ENCODE measurements at regions not wholly inside any gene's neighbourhood (a gene's known extent, or its start where the extent isn't known, plus 50 kb on each side); places are given as distances from the start of the nearest gene placed in this dataset.
"Not testable (repeated sequence)": the region's sequence is repeated elsewhere in the genome, so short reads cannot be mapped to it uniquely, and the experiment has no call there.

- Mint-ChIP-seq H3K4me3 (no peak overlapping the region), H3K27ac (no peak overlapping the region), H3K4me1 (ENCODE audit: low read depth) (no peaks in the 10 kb centered on the region), H3K27me3 (ENCODE audit: low read depth) (peaks cover 4% of the 10 kb centered on the region), H3K36me3 (ENCODE audit: low read depth) (peaks cover 3% of the 10 kb centered on the region), H3K9me3 (peaks cover 9% of the 10 kb centered on the region)
- CTCF ChIA-PET, result interaction anchor here (0.5 kb wide), 1 partner anchor 332 kb away, joined by 4 read pairs; no protein-coding TSS in a partner anchor
- intact Hi-C loops (cut with micrococcal nuclease), result no loop called here
- no peak for DNase-seq
Observed at GRCh38 chr7:24417526-24418120, 133.6 kb downstream of the NPY start.

- no peaks in the 10 kb centered on the region for H3K4me1 Mint-ChIP-seq (ENCODE audit: low read depth)
- CTCF ChIA-PET, result no interaction called here
- H3K4me3 Mint-ChIP-seq, result no peak overlapping the region
- H3K27ac Mint-ChIP-seq, result no peak overlapping the region
- H3K36me3 Mint-ChIP-seq (ENCODE audit: low read depth), result peaks cover 1% of the 10 kb centered on the region
- peaks cover 2% of the 10 kb centered on the region for H3K27me3 Mint-ChIP-seq (ENCODE audit: low read depth)
- peaks cover 3% of the 10 kb centered on the region for H3K9me3 Mint-ChIP-seq
- no peak for DNase-seq
- intact Hi-C loops (cut with micrococcal nuclease), result no loop called here
Observed at GRCh38 chr7:24419077-24419476, 135.1 kb downstream of the NPY start.

DNA sequence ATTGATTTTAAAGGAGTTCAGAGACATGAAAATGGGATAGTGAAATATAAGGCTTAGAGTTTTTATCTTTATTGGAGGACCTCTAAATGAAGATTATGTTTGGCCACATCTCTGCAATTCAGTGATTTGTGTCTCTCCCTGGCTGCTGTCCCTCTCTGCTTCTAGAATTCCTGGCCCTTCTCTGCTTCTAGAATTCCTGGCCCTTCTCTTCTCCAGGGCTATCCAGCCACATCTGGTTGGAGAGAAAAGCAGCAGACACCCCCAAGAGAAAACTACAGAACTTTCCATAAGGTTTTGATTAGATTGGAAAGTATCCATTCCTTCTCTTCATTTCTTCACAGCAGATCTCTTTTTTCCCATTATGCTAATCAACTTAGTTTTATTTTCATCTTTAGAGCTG is 135.5 kb downstream of the NPY start:
- Mint-ChIP-seq H3K27me3 (ENCODE audit: low read depth) (peaks cover 2% of the 10 kb centered on the region), H3K4me1 (ENCODE audit: low read depth) (no peaks in the 10 kb centered on the region), H3K4me3 (no peak overlapping the region), H3K36me3 (ENCODE audit: low read depth) (no peaks in the 10 kb centered on the region), H3K27ac (no peak overlapping the region), H3K9me3 (no peaks in the 10 kb centered on the region)
- intact Hi-C loops (cut with micrococcal nuclease), result no loop called here
- DNase-seq, result no peak
- CTCF ChIA-PET, result no interaction called here

DNA sequence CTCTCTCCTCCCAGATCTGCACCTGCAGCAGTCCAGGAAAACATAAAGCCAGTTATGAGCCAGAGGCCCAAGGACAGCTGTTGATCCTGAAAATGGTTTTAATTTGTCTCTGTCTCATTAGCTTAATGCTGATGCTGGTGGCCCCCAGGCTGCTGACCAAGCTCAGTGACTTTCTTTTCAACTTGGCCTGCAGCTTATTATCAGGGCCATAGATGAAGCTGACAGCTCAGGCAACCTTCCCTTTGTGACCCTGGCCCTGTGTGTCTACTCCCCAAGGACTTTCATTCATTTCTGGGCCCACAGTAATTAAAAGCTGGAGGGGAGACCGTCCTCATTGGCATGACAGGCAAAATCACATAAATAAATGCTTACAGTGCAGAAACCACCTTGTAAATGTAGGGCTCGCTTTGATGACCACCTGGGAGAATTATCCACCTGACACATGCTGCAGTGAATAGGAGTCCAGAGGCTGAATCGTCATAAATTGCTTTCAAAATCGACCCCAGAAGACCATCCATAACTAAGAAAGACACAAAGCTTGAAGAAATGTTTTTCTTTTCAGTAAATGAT is 138.5 kb downstream of the NPY start:
- Mint-ChIP-seq H3K9me3 (peaks cover 5% of the 10 kb centered on the region), H3K4me1 (ENCODE audit: low read depth) (no peaks in the 10 kb centered on the region)

GRCh38 chr7:24425664-24426063 is 141.7 kb downstream of the NPY start:
- no peaks in the 10 kb centered on the region for H3K36me3 Mint-ChIP-seq (ENCODE audit: low read depth)
- intact Hi-C loops (cut with micrococcal nuclease), result no loop called here
- H3K4me3 Mint-ChIP-seq, result no peak overlapping the region
- no peaks in the 10 kb centered on the region for H3K4me1 Mint-ChIP-seq (ENCODE audit: low read depth)
- CTCF ChIA-PET, result no interaction called here
- H3K27ac Mint-ChIP-seq, result no peak overlapping the region
- H3K27me3 Mint-ChIP-seq (ENCODE audit: low read depth), result no peaks in the 10 kb centered on the region
- no peak for DNase-seq
- H3K9me3 Mint-ChIP-seq, result peaks cover 5% of the 10 kb centered on the region

More for the DNA sequence above, 138.5 kb downstream of the NPY start:
- no peak for DNase-seq
- Mint-ChIP-seq H3K36me3 (ENCODE audit: low read depth) (no peaks in the 10 kb centered on the region), H3K4me3 (no peak overlapping the region), H3K27me3 (ENCODE audit: low read depth) (no peaks in the 10 kb centered on the region), H3K27ac (no peak overlapping the region)
- intact Hi-C loops (cut with micrococcal nuclease), result no loop called here
- CTCF ChIA-PET, result no interaction called here

DNA sequence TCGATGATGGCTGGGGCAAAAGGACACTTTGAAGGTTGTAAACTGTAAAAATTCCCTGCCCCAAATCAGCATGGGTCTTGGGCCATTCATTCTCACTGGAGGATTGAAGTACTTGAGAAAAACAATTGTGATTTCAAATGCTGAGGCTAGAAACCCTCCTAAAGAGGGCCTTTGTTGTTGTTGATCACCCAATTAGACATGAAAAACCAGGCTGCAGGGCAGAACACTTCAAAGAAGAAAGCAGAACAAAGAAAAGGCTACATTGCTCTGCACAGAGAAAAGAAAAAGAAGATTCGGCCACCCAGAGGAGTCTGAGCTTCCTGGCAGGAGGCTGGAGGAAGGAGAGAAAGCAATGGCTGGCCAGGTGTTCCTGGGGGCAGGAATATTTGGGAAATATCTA is 143.1 kb downstream of the NPY start:
- CTCF ChIA-PET, result no interaction called here
- Mint-ChIP-seq H3K9me3 (peaks cover 5% of the 10 kb centered on the region), H3K27me3 (ENCODE audit: low read depth) (no peaks in the 10 kb centered on the region), H3K4me1 (ENCODE audit: low read depth) (no peaks in the 10 kb centered on the region), H3K36me3 (ENCODE audit: low read depth) (no peaks in the 10 kb centered on the region), H3K27ac (no peak overlapping the region), H3K4me3 (no peak overlapping the region)
- DNase-seq, result no peak
- intact Hi-C loops (cut with micrococcal nuclease), result no loop called here

- CTCF ChIA-PET, result no interaction called here
- Mint-ChIP-seq H3K27me3 (ENCODE audit: low read depth) (no peaks in the 10 kb centered on the region), H3K4me1 (ENCODE audit: low read depth) (no peaks in the 10 kb centered on the region), H3K9me3 (peaks cover 5% of the 10 kb centered on the region), H3K27ac (no peak overlapping the region), H3K4me3 (no peak overlapping the region), H3K36me3 (ENCODE audit: low read depth) (no peaks in the 10 kb centered on the region)
- DNase-seq, result no peak
- intact Hi-C loops (cut with micrococcal nuclease), result no loop called here
Observed at GRCh38 chr7:24428676-24429075, 144.6 kb upstream of the PALS2 start.

GRCh38 chr7:24432677-24433076 is 140.6 kb upstream of the PALS2 start:
- intact Hi-C loops (cut with micrococcal nuclease), result no loop called here
- no peaks in the 10 kb centered on the region for H3K9me3 Mint-ChIP-seq

DNA sequence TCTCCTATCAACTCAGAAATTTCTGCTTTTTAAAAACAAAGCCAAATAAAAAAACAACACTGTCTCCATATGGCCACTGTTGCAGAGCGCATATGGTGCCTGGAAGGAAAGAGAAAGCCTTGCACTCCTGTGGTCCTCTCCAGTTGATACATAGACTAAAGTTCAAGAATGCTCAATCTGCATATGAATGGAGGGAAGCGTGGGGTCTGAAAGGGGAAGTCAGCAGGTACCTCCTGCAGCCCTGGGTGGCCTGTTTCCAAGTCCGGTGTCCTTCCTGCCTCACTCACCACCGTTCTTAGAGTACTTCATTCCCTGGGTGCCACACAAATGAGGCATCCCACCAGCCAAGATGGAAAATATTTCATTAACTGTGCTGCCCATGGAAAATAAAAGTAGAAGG is 138.3 kb upstream of the PALS2 start:
- H3K9me3 Mint-ChIP-seq, result no peaks in the 10 kb centered on the region
- CTCF ChIA-PET, result no interaction called here
- H3K27me3 Mint-ChIP-seq (ENCODE audit: low read depth), result no peaks in the 10 kb centered on the region
- DNase-seq, result no peak
- intact Hi-C loops (cut with micrococcal nuclease), result no loop called here
- no peak overlapping the region for H3K27ac Mint-ChIP-seq
- H3K4me1 Mint-ChIP-seq (ENCODE audit: low read depth), result no peaks in the 10 kb centered on the region
- H3K4me3 Mint-ChIP-seq, result no peak overlapping the region
- H3K36me3 Mint-ChIP-seq (ENCODE audit: low read depth), result no peaks in the 10 kb centered on the region

More at GRCh38 chr7:24432677-24433076, 140.6 kb upstream of the PALS2 start:
- Mint-ChIP-seq H3K4me1 (ENCODE audit: low read depth) (no peaks in the 10 kb centered on the region), H3K36me3 (ENCODE audit: low read depth) (no peaks in the 10 kb centered on the region), H3K4me3 (no peak overlapping the region), H3K27ac (no peak overlapping the region), H3K27me3 (ENCODE audit: low read depth) (no peaks in the 10 kb centered on the region)
- no peak for DNase-seq
- CTCF ChIA-PET, result no interaction called here

DNA sequence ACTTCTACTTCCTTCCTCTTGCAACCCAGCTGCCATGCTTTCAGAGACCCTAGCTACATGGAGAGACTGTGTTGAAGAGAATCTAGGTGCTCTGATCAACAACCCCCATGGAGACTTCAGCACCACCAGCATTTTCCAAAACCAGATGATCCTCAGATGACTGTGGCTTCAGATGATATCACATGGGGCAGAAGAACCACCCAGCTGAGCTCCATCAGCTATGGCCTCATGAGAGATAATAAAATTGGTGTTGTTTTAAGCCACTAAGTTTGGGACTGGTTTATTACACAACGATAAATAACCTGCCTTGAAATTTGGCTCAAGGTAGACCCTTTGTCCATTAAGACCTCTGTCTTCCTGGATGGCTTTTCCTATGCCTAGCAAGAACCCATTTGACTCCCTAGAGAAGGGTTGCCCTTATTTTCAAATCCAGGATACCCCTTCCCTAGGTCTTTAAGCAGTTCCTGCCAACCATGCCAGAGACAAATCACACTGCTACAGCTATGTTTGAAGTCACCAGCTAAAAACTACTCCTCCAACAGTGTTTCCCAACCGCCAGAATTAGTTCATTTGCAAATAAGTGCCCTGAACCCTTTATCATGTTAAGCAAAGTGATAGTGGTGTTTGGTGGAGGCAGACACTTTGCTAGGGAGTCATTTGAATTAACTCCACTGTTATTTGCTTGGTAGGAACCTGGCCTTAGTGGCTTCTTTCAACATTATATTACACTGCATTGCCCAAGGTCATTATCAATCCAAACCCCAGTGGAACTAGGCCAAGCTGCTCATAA is 136.9 kb upstream of the PALS2 start:
- CTCF ChIA-PET, result no interaction called here
- Mint-ChIP-seq H3K36me3 (ENCODE audit: low read depth) (no peaks in the 10 kb centered on the region), H3K27ac (no peak overlapping the region), H3K4me3 (no peak overlapping the region), H3K9me3 (no peaks in the 10 kb centered on the region), H3K4me1 (ENCODE audit: low read depth) (peaks cover 3% of the 10 kb centered on the region), H3K27me3 (ENCODE audit: low read depth) (no peaks in the 10 kb centered on the region)
- no peak for DNase-seq
- intact Hi-C loops (cut with micrococcal nuclease), result no loop called here

DNA sequence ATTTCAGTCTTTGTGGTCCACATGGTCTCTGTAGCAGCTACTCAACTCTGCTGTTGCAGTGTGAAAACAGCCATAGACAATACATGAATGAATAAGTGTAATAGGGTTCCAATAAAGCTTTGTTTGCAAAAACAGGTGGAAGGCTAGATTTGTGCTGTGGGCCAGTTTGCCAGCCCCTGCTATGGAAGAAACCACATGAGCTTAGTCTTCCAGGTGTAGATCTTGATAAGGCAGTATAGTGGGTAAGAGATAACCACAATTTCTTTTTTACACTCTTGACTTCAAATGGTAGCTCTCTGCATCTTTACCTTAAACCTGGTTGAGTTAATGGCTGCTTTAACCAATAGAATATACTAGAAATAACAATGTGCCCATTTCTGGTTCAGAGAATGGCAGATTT is 135.0 kb upstream of the PALS2 start:
- intact Hi-C loops (cut with micrococcal nuclease), result no loop called here
- no peaks in the 10 kb centered on the region for H3K36me3 Mint-ChIP-seq (ENCODE audit: low read depth)
- no peaks in the 10 kb centered on the region for H3K9me3 Mint-ChIP-seq
- no peak overlapping the region for H3K27ac Mint-ChIP-seq
- H3K4me1 Mint-ChIP-seq (ENCODE audit: low read depth), result peaks cover 7% of the 10 kb centered on the region
- H3K27me3 Mint-ChIP-seq (ENCODE audit: low read depth), result no peaks in the 10 kb centered on the region
- no peak for DNase-seq
- no peak overlapping the region for H3K4me3 Mint-ChIP-seq
- CTCF ChIA-PET, result interaction anchor here (1.2 kb wide), 1 partner anchor 58 kb away, joined by 4 read pairs; no protein-coding TSS in a partner anchor

DNA sequence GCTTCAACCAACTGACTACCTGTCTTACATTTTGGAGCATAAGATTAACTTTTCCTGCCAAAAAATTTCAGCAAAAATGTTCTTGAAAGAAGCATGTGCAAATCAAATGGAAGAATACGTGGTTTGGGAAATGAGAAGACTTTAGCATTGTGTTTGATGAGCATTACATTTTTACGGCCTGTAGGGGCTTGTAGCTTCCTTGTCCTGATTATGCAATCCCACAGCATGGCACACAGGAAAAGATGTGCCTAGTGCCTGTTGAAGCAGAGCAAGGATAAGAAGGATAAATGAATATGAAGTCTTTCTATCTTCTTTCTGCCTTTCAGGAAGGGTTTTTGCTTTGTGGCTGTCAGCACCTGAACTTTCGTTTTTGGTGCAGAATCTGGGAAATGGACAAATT is 134.1 kb upstream of the PALS2 start:
- intact Hi-C loops (cut with micrococcal nuclease); H3K27me3 Mint-ChIP-seq (ENCODE audit: low read depth); H3K4me3 Mint-ChIP-seq; H3K27ac Mint-ChIP-seq; H3K9me3 Mint-ChIP-seq; H3K36me3 Mint-ChIP-seq (ENCODE audit: low read depth); H3K4me1 Mint-ChIP-seq (ENCODE audit: low read depth); DNase-seq: not testable (repeated sequence)
- CTCF ChIA-PET, result interaction anchor here (1.2 kb wide), 1 partner anchor 57 kb away, joined by 4 read pairs; no protein-coding TSS in a partner anchor

- Mint-ChIP-seq H3K4me3 (no peak overlapping the region), H3K4me1 (ENCODE audit: low read depth) (peaks cover 7% of the 10 kb centered on the region), H3K27ac (no peak overlapping the region), H3K9me3 (no peaks in the 10 kb centered on the region), H3K27me3 (ENCODE audit: low read depth) (no peaks in the 10 kb centered on the region), H3K36me3 (ENCODE audit: low read depth) (no peaks in the 10 kb centered on the region)
- CTCF ChIA-PET, result no interaction called here
- intact Hi-C loops (cut with micrococcal nuclease), result no loop called here
- DNase-seq, result no peak
Observed at GRCh38 chr7:24440892-24441291, 132.4 kb upstream of the PALS2 start.

All from activated naive CD4-positive, alpha-beta T cell treated with anti-CD3 and anti-CD28 coated beads for 36 hours (primary cell).